Osteoblast (primary cell): ENCODE measurements at regions not wholly inside any gene's neighbourhood (a gene's known extent, or its start where the extent isn't known, plus 50 kb on each side); places are given as distances from the start of the nearest gene placed in this dataset.

Source experiments
- DNase-seq: peaks from one replicate; pipeline ENCODE4 v3.0.0; 2011; ENCODE audit warnings: low spot score, mixed read lengths; ENCODE audit not compliant: insufficient read length; ENCODE audit errors: missing footprints
- H2AFZ ChIP-seq: 2 replicates; pipeline ENCODE4 v1.6.0; 2011; ENCODE audit warnings: mild to moderate bottlenecking, low read length
- H3K27ac ChIP-seq: 2 replicates; pipeline ENCODE4 v1.5.1; 2011; ENCODE audit warnings: mild to moderate bottlenecking, low read depth, low read length, moderate library complexity
- H3K27me3 ChIP-seq: 2 replicates; pipeline ENCODE4 v1.6.0; 2012; ENCODE audit warnings: mild to moderate bottlenecking, control low read depth, inconsistent platforms, low read length, moderate library complexity; ENCODE audit not compliant: insufficient read depth
- H3K36me3 ChIP-seq: 2 replicates; pipeline ENCODE4 v1.5.1; 2011; ENCODE audit warnings: mild to moderate bottlenecking, low read length, control low read depth, moderate library complexity; ENCODE audit not compliant: insufficient read depth
- H3K4me1 ChIP-seq: 2 replicates; pipeline ENCODE4 v1.5.1; 2011; ENCODE audit warnings: mild to moderate bottlenecking, low read length, control low read depth, moderate library complexity; ENCODE audit not compliant: insufficient read depth
- H3K4me2 ChIP-seq: 2 replicates; pipeline ENCODE4 v1.6.0; 2011; ENCODE audit warnings: mild to moderate bottlenecking, low read length; ENCODE audit not compliant: insufficient read depth
- H3K4me3 ChIP-seq: fragments of 200-600 bp; sonication (generic); 3 replicates; pipeline ENCODE4 v1.5.1; 2012; ENCODE audit warnings: mild to moderate bottlenecking, low read length, inconsistent platforms; ENCODE audit not compliant: insufficient read depth
- H3K79me2 ChIP-seq: 2 replicates; pipeline ENCODE4 v1.6.0; 2012; ENCODE audit warnings: mild to moderate bottlenecking, low read length, control low read depth, inconsistent platforms; ENCODE audit not compliant: insufficient read depth
- H3K9me3 ChIP-seq: 2 replicates; pipeline ENCODE4 v1.5.1; 2011; ENCODE audit warnings: low read depth, low read length, control low read depth
- H4K20me1 ChIP-seq: 2 replicates; pipeline ENCODE4 v1.6.0; 2012; ENCODE audit warnings: mild to moderate bottlenecking, low read length, control low read depth; ENCODE audit not compliant: insufficient read depth
- TF ChIP-seq, protein P1 (sequence below): IDR thresholded peaks from 2 replicates; pipeline ENCODE4 v1.5.1; 2011; ENCODE audit warnings: mild to moderate bottlenecking, low read depth, low read length, moderate library complexity; ENCODE audit errors: extremely low read depth

DNA sequence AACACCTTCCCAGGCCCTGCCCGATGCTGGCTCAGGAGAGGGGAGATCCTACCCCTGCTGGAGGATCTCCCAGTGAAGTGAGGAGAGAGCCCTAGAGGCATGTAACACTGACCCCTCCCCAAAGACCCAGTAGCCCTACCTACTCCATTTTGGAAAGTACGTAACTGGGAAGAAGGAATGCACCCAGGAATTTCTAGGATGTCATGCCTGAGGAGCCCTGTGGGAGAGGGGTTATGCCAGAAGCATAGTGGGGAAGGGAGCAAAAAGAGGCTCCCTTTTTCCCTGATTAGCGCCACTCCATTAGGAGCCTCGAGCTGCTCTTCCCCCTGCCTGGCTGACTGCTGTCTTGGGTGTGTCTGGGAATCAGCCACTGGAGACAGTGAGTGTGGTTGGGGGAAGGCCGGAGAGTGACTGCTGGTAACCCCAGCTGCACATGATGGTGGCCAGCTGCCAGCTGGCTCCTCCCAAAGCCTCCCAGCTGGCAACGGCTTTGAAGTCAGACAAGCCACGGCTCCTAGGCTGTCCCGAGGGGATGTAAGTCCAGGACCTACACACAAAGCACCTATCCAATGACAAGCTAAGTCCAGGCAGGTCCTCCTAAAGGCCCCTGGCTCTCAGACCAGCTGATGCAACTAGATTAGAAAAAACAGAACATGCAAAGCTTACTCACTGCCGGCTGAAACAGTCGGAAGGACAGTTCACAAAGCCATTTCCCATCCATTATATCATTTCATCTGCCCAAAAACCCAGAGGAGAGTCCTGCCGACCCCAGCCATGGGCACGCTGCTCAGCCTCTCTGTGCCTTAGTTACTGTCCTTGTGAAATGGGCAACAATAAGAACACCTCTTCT, 136.5 kb upstream of the ABCA1 start:
- H3K4me3 ChIP-seq: peak overlapping the region; percentile 41

DNA sequence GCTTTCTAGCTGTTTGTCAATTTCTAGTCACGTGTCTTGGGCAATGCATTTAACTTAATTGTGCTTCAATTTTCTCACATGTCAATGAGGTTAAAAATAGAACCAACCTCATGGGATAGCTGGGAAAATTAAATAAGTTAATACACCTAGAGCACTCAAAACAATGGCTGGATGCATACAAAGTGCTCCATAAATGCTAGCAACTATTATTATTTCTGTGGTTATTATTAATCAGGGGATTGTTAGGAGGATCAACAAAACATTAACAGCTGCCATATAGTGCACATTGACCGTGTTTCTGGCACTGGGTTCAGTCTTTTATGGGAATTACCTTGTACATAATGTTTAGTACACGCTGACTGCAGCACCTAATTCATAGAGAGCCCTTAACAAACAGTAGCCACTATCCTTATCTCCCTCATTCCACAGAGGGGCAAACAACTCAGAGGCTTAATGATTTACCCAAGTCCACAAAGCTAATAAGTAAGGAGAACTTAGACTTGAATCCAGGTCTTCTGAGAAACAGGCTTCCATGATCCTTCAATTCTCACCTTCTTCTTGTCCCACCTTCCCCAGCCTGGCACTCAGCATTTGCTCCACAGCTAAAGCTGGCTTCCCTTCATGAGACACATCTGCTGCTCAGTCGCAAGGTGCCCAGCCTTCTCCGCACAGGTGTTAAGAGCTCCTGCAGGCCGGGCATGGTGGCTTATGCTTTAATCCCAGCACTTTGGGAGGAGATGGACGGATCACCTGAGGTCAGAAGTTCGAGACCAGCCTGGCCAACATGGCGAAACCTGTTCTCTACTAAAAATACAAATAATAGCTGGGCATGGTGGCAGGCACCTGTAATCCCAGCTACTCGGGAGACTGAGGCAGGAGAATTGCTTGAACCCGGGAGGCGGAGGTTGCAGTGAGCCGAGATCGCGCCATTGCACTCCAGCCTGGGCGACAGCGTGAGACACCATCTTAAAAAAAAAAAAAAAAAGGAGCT, 137.4 kb upstream of the ABCA1 start:
- H3K9me3 ChIP-seq: no peaks in the 10 kb centered on the region
- peak overlapping the region; percentile 68 for H2AFZ ChIP-seq
- H3K4me2 ChIP-seq: peak overlapping the region; percentile 30
- H4K20me1 ChIP-seq: no peaks in the 10 kb centered on the region
- H3K4me1 ChIP-seq: peaks cover 31% of the 10 kb centered on the region
- H3K27me3 ChIP-seq: no peaks in the 10 kb centered on the region
- TF ChIP-seq, protein P1, sequence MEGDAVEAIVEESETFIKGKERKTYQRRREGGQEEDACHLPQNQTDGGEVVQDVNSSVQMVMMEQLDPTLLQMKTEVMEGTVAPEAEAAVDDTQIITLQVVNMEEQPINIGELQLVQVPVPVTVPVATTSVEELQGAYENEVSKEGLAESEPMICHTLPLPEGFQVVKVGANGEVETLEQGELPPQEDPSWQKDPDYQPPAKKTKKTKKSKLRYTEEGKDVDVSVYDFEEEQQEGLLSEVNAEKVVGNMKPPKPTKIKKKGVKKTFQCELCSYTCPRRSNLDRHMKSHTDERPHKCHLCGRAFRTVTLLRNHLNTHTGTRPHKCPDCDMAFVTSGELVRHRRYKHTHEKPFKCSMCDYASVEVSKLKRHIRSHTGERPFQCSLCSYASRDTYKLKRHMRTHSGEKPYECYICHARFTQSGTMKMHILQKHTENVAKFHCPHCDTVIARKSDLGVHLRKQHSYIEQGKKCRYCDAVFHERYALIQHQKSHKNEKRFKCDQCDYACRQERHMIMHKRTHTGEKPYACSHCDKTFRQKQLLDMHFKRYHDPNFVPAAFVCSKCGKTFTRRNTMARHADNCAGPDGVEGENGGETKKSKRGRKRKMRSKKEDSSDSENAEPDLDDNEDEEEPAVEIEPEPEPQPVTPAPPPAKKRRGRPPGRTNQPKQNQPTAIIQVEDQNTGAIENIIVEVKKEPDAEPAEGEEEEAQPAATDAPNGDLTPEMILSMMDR: no peak
- DNase-seq: no peak
- H3K79me2 ChIP-seq: no peaks in the 10 kb centered on the region
- peak overlapping the region; percentile 99 for H3K27ac ChIP-seq
- no peak overlapping the region for H3K4me3 ChIP-seq
- H3K36me3 ChIP-seq: no peaks in the 10 kb centered on the region

More for the DNA sequence above, 136.5 kb upstream of the ABCA1 start:
- TF ChIP-seq, protein P1: no peak
- Histone ChIP-seq H3K4me2 (peak overlapping the region; percentile 30), H3K4me1 (peaks cover 25% of the 10 kb centered on the region), H3K9me3 (no peaks in the 10 kb centered on the region), H3K79me2 (no peaks in the 10 kb centered on the region), H3K36me3 (no peaks in the 10 kb centered on the region), H4K20me1 (no peaks in the 10 kb centered on the region), H3K27ac (peak overlapping the region; percentile 99), H3K27me3 (no peaks in the 10 kb centered on the region), H2AFZ (peak overlapping the region; percentile 68)
- DNase-seq: peak; percentile 93

DNA sequence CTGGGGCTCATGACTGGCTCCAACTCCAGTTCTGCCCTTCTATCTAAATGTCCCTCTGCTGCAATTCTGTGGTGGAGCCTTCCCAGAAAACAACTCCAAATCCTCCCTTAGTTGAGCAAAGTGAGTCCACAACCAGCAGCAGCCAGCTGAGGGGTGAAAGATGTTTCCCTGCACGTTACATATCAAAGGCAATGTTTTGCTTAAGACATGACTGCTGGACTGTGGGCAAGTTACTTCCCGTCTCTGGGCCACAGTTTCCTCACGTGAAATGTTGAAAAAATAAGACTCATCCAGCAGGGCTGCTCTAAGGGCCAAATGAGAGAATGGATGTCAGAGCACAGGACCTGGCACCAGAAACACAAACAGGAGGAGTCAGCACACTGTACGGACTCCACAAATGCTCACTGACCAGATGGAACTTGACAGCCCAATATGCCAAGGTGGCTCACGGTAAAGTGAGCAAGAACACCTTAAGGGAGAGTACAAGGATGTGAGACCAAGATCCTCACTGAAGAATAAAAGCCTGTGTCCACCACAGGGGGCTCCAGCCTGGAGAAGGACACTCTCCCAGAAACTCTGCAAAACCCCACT, 138.4 kb upstream of the ABCA1 start:
- DNase-seq: no peak
- Histone ChIP-seq H3K9me3 (no peaks in the 10 kb centered on the region), H2AFZ (peak overlapping the region; percentile 38), H3K4me2 (no peak overlapping the region), H3K36me3 (no peaks in the 10 kb centered on the region), H3K79me2 (no peaks in the 10 kb centered on the region), H3K27me3 (no peaks in the 10 kb centered on the region), H3K4me3 (no peak overlapping the region), H4K20me1 (no peaks in the 10 kb centered on the region), H3K27ac (peak overlapping the region; percentile 11), H3K4me1 (peaks cover 41% of the 10 kb centered on the region)
- TF ChIP-seq, protein P1: no peak
